ENCODE measurements at regions not wholly inside any gene's neighbourhood (a gene's known extent, or its start where the extent isn't known, plus 50 kb on each side); places are given as distances from the start of the nearest gene placed in this dataset.

- peak; percentile 47 to 77 for TF ChIP-seq CTCF (conservative IDR thresholded peaks at IDR 0.05; ENCODE audit: low read depth in 2 of 2)
These were observed 894.6 kb downstream of the PLOD2 start (continued) for GRCh38 chr3:145266368-145266767.

- Mint-ChIP-seq H3K27ac (no peak overlapping the region), H3K4me1 (0 out of 3 replicates have a peak, but pooled peaks cover 3% of the 10 kb centered on the region), H3K4me3 (no peak overlapping the region), H3K9me3 (no peaks in the 10 kb centered on the region; the same call in 2 of the 3 replicates), H3K27me3 (ENCODE audit: insufficient read depth, low read depth, poor library complexity) (no peaks in the 10 kb centered on the region), H3K36me3 (ENCODE audit: low read depth) (no peaks in the 10 kb centered on the region)
- Histone ChIP-seq H4K20me1 (replicated peaks; ENCODE audit: insufficient read depth) (no peaks in the 10 kb centered on the region), H2AFZ (no peak overlapping the region), H3K27ac (ENCODE audit: low read depth) (no peak overlapping the region), H3K36me3 (ENCODE audit: insufficient read depth) (no peaks in the 10 kb centered on the region), H3K79me2 (replicated peaks; ENCODE audit: insufficient read depth) (no peaks in the 10 kb centered on the region), H3K4me3 (no peak overlapping the region), H3F3A (replicated peaks; ENCODE audit: low read depth) (no peaks in the 10 kb centered on the region), H3K4me1 (ENCODE audit: insufficient read depth) (no peaks in the 10 kb centered on the region), H3K27me3 (ENCODE audit: insufficient read depth) (no peaks in the 10 kb centered on the region), H3K9me2 (ENCODE audit: insufficient read depth) (no peaks in the 10 kb centered on the region), H3K4me2 (no peak overlapping the region)
- TF ChIP-seq CTCF (conservative IDR thresholded peaks at IDR 0.05; ENCODE audit: low read depth in 2 of 2) (no peak), POLR2AphosphoS5 (IDR thresholded peaks at IDR 0.05; ENCODE audit: low read depth) (no peak), STAT1 (IDR thresholded peaks at IDR 0.05; ENCODE audit: unreplicated experiment) (no peak)
- ATAC-seq (no peak), DNase-seq (ENCODE audit: low spot score) (no peak)
These were observed 891.9 kb downstream of the PLOD2 start for GRCh38 chr3:145269106-145269505.

- H3K27me3 Mint-ChIP-seq (ENCODE audit: insufficient read depth, low read depth, poor library complexity), result no peaks in the 10 kb centered on the region
- H3K4me1 ChIP-seq (ENCODE audit: insufficient read depth), result no peaks in the 10 kb centered on the region
- no peaks in the 10 kb centered on the region for H3K9me2 ChIP-seq (ENCODE audit: insufficient read depth)
- H4K20me1 ChIP-seq (replicated peaks; ENCODE audit: insufficient read depth), result no peaks in the 10 kb centered on the region
- DNase-seq (ENCODE audit: low spot score) (no peak), ATAC-seq (no peak)
- H3K9me3 Mint-ChIP-seq, result peaks cover 22% of the 10 kb centered on the region
- H3K4me2 ChIP-seq, result no peak overlapping the region
- no peak overlapping the region for H3K27ac Mint-ChIP-seq
- H3K36me3 ChIP-seq (ENCODE audit: insufficient read depth), result no peaks in the 10 kb centered on the region
- no peak overlapping the region for H3K27ac ChIP-seq (ENCODE audit: low read depth)
- no peak overlapping the region for H3K4me3 Mint-ChIP-seq
- H2AFZ ChIP-seq, result no peak overlapping the region
- no peaks in the 10 kb centered on the region for H3K79me2 ChIP-seq (replicated peaks; ENCODE audit: insufficient read depth)
- H3K27me3 ChIP-seq (ENCODE audit: insufficient read depth), result no peaks in the 10 kb centered on the region
- no peaks in the 10 kb centered on the region for H3K4me1 Mint-ChIP-seq
- peaks cover 17% of the 10 kb centered on the region for H3K36me3 Mint-ChIP-seq (ENCODE audit: low read depth)
- no peak overlapping the region for H3K4me3 ChIP-seq
- no peaks in the 10 kb centered on the region for H3F3A ChIP-seq (replicated peaks; ENCODE audit: low read depth)
- TF ChIP-seq CTCF (conservative IDR thresholded peaks at IDR 0.05; ENCODE audit: low read depth in 2 of 2) (no peak), EZH2phosphoT487 (IDR thresholded peaks at IDR 0.05; ENCODE audit: unreplicated experiment) (no peak), CREB1 (CRISPR knock-in tag; IDR thresholded peaks at IDR 0.05; ENCODE audit: low read depth) (no peak), NANOG (IDR thresholded peaks at IDR 0.05; ENCODE audit: borderline replicate concordance) (no peak), ZNF331 (CRISPR knock-in tag; IDR thresholded peaks at IDR 0.05; ENCODE audit: low read depth) (no peak), REST (IDR thresholded peaks at IDR 0.05; ENCODE audit: unreplicated experiment) (no peak), STAT1 (IDR thresholded peaks at IDR 0.05; ENCODE audit: unreplicated experiment) (no peak), EZH2 (IDR thresholded peaks at IDR 0.05; ENCODE audit: low read depth, unreplicated experiment) (no peak), POLR2AphosphoS5 (IDR thresholded peaks at IDR 0.05; ENCODE audit: low read depth) (no peak), ETS1 (IDR thresholded peaks at IDR 0.05) (no peak), ZNF114 (CRISPR knock-in tag; IDR thresholded peaks at IDR 0.05) (no peak), JUNB (IDR thresholded peaks at IDR 0.05; ENCODE audit: unreplicated experiment) (no peak)
These were observed 888.3 kb downstream of the PLOD2 start for GRCh38 chr3:145272684-145273083.
